WTC11 (cell line): ENCODE measurements at regions not wholly inside any gene's neighbourhood (a gene's known extent, or its start where the extent isn't known, plus 50 kb on each side); places are given as distances from the start of the nearest gene placed in this dataset.

Experiments
- ATAC-seq: fragments of 200-7000 bp; cut with Tn5 transposase; 2 replicates; pipeline ENCODE4 v1.10.0; 2021; ENCODE audit warnings: mild to moderate bottlenecking, moderate library complexity
- CTCF ChIA-PET: fragments of 300-600 bp; sonication (Branson Sonifier 250); formaldehyde crosslinking; loops from one replicate; lab custom pipeline; 2021; ENCODE audit warnings: antibody characterized with exemption; lab: Charles Lee
- POLR2A ChIA-PET: fragments of 350-600 bp; sonication (Branson Sonifier 250); formaldehyde crosslinking; loops from one replicate; lab custom pipeline; 2021; ENCODE audit warnings: antibody characterized with exemption; lab: Charles Lee
- DNase-seq: peaks from one replicate; pipeline ENCODE4 v3.0.0; 2021; ENCODE audit warnings: low spot score
- H3K27ac Mint-ChIP-seq: 2 replicates; pipeline ENCODE4 v1.8.0; 2021; ENCODE audit warnings: mixed read lengths
- H3K27me3 Mint-ChIP-seq: 2 replicates; pipeline ENCODE4 v1.8.0; 2021; ENCODE audit warnings: low read depth, mild to moderate bottlenecking, moderate library complexity, mixed read lengths
- H3K36me3 Mint-ChIP-seq: 2 replicates; pipeline ENCODE4 v1.8.0; 2021; ENCODE audit warnings: mixed read lengths
- H3K4me1 Mint-ChIP-seq: 2 replicates; pipeline ENCODE4 v1.8.0; 2022; ENCODE audit warnings: mixed read lengths
- H3K4me3 Mint-ChIP-seq: 2 replicates; pipeline ENCODE4 v1.8.0; 2021; ENCODE audit warnings: mild to moderate bottlenecking, moderate library complexity, mixed read lengths
- H3K9me3 Mint-ChIP-seq: 2 replicates; pipeline ENCODE4 v1.8.0; 2021; ENCODE audit warnings: mixed read lengths
- EMX1 ChIP-seq: fragments of 250-450 bp; sonication (Bioruptor Pico); IDR thresholded peaks from 2 replicates; pipeline ENCODE4 v1.8.0; 2021; ENCODE audit warnings: mild to moderate bottlenecking
- ESRRA ChIP-seq: sonication (generic); formaldehyde crosslinking; IDR thresholded peaks from 2 replicates; pipeline ENCODE4 v1.8.1; 2022; ENCODE audit warnings: mild to moderate bottlenecking, missing genetic modification reagents, borderline replicate concordance
- FOXK1 ChIP-seq: sonication (generic); formaldehyde crosslinking; IDR thresholded peaks from 2 replicates; pipeline ENCODE4 v1.8.0; 2022; ENCODE audit warnings: mild to moderate bottlenecking, moderate library complexity, missing genetic modification reagents
- GRHL2 ChIP-seq: fragments of 250-450 bp; sonication (Bioruptor Pico); IDR thresholded peaks from 2 replicates; pipeline ENCODE4 v1.8.0; 2022; ENCODE audit warnings: mild to moderate bottlenecking, moderate library complexity; ENCODE audit not compliant: insufficient replicate concordance, severe bottlenecking
- KAT7 ChIP-seq: sonication (generic); formaldehyde crosslinking; IDR thresholded peaks from 2 replicates; pipeline ENCODE4 v1.8.1; 2023; ENCODE audit warnings: missing genetic modification reagents, mild to moderate bottlenecking, borderline replicate concordance
- RELA ChIP-seq: sonication (generic); formaldehyde crosslinking; IDR thresholded peaks from 2 replicates; pipeline ENCODE4 v1.8.1; 2022; ENCODE audit warnings: missing genetic modification reagents, mild to moderate bottlenecking, borderline replicate concordance
- RORB ChIP-seq: fragments of 250-450 bp; sonication (Bioruptor Pico); IDR thresholded peaks from 2 replicates; pipeline ENCODE4 v1.9.0; 2021; ENCODE audit warnings: mild to moderate bottlenecking
- ZNF232 ChIP-seq: sonication (generic); formaldehyde crosslinking; IDR thresholded peaks from 2 replicates; pipeline ENCODE4 v1.8.0; 2022; ENCODE audit warnings: mild to moderate bottlenecking, missing genetic modification reagents
- TF ChIP-seq, protein P1 (sequence below): sonication (generic); formaldehyde crosslinking; IDR thresholded peaks from 2 replicates; pipeline ENCODE4 v1.8.1; 2023; ENCODE audit warnings: mild to moderate bottlenecking, moderate library complexity, missing genetic modification reagents
- TF ChIP-seq, protein P2 (sequence below): sonication (generic); formaldehyde crosslinking; IDR thresholded peaks from 2 replicates; pipeline ENCODE4 v1.8.0; 2023; ENCODE audit warnings: missing genetic modification reagents, mild to moderate bottlenecking, borderline replicate concordance
- TF ChIP-seq, protein P3 (sequence below): sonication (generic); formaldehyde crosslinking; IDR thresholded peaks from 2 replicates; pipeline ENCODE4 v1.8.1; 2023; ENCODE audit warnings: mild to moderate bottlenecking, missing genetic modification reagents, moderate library complexity
- TF ChIP-seq, protein P4 (sequence below): sonication (generic); formaldehyde crosslinking; IDR thresholded peaks from 2 replicates; pipeline ENCODE4 v1.8.1; 2022; ENCODE audit warnings: low read depth, mild to moderate bottlenecking, moderate library complexity, missing genetic modification reagents, borderline replicate concordance
- TF ChIP-seq, protein P5 (sequence below): fragments of 250-450 bp; sonication (Bioruptor Pico); IDR thresholded peaks from 2 replicates; pipeline ENCODE4 v1.9.0; 2021; ENCODE audit warnings: moderate library complexity, mild to moderate bottlenecking, inconsistent platforms, borderline replicate concordance
- TF ChIP-seq, protein P6 (sequence below): fragments of 250-450 bp; sonication (Bioruptor Pico); conservative IDR thresholded peaks from 2 replicates; pipeline ENCODE4 v1.9.0; 2021; ENCODE audit warnings: mild to moderate bottlenecking
- TF ChIP-seq, protein P7 (sequence below): sonication (generic); formaldehyde crosslinking; IDR thresholded peaks from 2 replicates; pipeline ENCODE4 v1.8.0; 2022; ENCODE audit warnings: mild to moderate bottlenecking, missing genetic modification reagents
- TF ChIP-seq, protein P8 (sequence below): fragments of 250-450 bp; sonication (Bioruptor Pico); IDR thresholded peaks from 2 replicates; pipeline ENCODE4 v1.9.0; 2021; ENCODE audit warnings: mild to moderate bottlenecking

DNA sequence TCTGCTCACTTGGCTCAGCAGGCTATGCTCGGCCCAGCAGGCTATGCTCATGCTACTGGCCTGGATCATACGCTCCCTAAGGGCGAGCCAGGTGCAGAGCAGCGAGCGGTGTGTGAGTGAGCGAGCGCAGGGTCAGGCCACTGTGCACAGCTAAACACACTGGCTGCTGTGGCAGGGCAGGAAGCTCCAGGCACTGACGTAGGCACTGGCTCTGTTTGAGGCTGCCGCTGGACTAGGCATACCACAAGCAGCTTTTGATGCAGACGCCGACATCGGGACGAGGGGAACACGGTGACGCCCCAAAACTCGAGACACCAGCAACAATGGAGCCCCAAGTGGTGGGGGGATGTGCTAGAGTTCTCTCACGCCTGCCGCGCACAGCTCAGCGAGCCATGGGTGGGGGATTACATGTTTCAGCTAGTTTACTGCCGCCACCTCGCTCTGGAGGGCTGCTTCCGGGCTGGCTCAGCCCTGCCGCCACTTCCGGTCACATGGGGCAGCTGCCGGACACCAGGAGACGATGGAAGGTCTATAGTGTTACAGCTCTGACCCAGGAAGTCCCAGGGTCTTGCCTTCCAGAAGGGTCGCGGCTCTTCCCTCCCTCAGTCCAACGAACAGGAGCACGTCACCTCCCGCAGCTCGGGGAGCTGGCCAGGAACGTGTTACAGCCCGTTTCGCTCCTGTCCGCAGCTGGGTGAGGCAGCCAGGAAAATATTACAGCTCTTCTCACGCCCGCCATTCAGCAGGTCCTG is 1176.9 kb upstream of the LRRTM1 start (continued):
- TF ChIP-seq, protein P1, sequence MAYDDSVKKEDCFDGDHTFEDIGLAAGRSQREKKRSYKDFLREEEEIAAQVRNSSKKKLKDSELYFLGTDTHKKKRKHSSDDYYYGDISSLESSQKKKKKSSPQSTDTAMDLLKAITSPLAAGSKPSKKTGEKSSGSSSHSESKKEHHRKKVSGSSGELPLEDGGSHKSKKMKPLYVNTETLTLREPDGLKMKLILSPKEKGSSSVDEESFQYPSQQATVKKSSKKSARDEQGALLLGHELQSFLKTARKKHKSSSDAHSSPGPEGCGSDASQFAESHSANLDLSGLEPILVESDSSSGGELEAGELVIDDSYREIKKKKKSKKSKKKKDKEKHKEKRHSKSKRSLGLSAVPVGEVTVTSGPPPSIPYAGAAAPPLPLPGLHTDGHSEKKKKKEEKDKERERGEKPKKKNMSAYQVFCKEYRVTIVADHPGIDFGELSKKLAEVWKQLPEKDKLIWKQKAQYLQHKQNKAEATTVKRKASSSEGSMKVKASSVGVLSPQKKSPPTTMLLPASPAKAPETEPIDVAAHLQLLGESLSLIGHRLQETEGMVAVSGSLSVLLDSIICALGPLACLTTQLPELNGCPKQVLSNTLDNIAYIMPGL (CRISPR knock-in tag): no peak
- TF ChIP-seq FOXK1 (CRISPR knock-in tag) (no peak), EMX1 (CRISPR knock-in tag) (no peak), ESRRA (CRISPR knock-in tag) (no peak), KAT7 (CRISPR knock-in tag) (no peak), RELA (no peak), GRHL2 (CRISPR knock-in tag) (no peak)
- TF ChIP-seq, protein P2, sequence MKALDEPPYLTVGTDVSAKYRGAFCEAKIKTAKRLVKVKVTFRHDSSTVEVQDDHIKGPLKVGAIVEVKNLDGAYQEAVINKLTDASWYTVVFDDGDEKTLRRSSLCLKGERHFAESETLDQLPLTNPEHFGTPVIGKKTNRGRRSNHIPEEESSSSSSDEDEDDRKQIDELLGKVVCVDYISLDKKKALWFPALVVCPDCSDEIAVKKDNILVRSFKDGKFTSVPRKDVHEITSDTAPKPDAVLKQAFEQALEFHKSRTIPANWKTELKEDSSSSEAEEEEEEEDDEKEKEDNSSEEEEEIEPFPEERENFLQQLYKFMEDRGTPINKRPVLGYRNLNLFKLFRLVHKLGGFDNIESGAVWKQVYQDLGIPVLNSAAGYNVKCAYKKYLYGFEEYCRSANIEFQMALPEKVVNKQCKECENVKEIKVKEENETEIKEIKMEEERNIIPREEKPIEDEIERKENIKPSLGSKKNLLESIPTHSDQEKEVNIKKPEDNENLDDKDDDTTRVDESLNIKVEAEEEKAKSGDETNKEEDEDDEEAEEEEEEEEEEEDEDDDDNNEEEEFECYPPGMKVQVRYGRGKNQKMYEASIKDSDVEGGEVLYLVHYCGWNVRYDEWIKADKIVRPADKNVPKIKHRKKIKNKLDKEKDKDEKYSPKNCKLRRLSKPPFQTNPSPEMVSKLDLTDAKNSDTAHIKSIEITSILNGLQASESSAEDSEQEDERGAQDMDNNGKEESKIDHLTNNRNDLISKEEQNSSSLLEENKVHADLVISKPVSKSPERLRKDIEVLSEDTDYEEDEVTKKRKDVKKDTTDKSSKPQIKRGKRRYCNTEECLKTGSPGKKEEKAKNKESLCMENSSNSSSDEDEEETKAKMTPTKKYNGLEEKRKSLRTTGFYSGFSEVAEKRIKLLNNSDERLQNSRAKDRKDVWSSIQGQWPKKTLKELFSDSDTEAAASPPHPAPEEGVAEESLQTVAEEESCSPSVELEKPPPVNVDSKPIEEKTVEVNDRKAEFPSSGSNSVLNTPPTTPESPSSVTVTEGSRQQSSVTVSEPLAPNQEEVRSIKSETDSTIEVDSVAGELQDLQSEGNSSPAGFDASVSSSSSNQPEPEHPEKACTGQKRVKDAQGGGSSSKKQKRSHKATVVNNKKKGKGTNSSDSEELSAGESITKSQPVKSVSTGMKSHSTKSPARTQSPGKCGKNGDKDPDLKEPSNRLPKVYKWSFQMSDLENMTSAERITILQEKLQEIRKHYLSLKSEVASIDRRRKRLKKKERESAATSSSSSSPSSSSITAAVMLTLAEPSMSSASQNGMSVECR (CRISPR knock-in tag): no peak
- TF ChIP-seq, protein P3, sequence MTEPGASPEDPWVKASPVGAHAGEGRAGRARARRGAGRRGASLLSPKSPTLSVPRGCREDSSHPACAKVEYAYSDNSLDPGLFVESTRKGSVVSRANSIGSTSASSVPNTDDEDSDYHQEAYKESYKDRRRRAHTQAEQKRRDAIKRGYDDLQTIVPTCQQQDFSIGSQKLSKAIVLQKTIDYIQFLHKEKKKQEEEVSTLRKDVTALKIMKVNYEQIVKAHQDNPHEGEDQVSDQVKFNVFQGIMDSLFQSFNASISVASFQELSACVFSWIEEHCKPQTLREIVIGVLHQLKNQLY (CRISPR knock-in tag): no peak
- TF ChIP-seq, all 79 proteins: peak for 0

DNA sequence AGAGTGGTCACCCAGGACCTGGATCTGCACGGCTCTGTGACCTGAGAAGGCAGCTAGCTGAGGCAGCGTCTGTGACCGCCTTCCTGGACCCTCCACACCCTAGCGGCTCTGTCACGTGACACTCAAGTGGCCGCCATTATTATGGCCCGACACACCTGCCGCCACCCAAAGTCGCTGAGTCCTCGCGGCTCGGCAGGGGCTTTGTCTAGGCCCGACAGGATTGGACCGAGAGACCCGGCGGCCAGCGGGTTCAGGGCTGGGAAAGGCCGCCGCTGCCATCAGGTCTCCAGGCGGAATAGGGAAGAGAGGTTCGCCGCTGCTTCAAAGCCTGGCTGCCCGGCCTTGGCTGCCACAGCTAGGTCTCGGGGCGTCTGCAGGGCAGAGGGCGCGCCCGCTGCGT is 1162.5 kb upstream of the LRRTM1 start:
- Mint-ChIP-seq H3K27ac (no peak overlapping the region), H3K36me3 (no peaks in the 10 kb centered on the region), H3K4me3 (no peak overlapping the region), H3K4me1 (no peaks in the 10 kb centered on the region), H3K9me3 (peaks cover 4% of the 10 kb centered on the region), H3K27me3 (no peaks in the 10 kb centered on the region)
- ATAC-seq: no peak
- ChIA-PET POLR2A (no interaction called here), CTCF (no interaction called here)
- DNase-seq: no peak
- TF ChIP-seq, protein P4, sequence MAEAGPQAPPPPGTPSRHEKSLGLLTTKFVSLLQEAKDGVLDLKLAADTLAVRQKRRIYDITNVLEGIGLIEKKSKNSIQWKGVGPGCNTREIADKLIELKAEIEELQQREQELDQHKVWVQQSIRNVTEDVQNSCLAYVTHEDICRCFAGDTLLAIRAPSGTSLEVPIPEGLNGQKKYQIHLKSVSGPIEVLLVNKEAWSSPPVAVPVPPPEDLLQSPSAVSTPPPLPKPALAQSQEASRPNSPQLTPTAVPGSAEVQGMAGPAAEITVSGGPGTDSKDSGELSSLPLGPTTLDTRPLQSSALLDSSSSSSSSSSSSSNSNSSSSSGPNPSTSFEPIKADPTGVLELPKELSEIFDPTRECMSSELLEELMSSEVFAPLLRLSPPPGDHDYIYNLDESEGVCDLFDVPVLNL: no peak
- TF ChIP-seq, protein P5, sequence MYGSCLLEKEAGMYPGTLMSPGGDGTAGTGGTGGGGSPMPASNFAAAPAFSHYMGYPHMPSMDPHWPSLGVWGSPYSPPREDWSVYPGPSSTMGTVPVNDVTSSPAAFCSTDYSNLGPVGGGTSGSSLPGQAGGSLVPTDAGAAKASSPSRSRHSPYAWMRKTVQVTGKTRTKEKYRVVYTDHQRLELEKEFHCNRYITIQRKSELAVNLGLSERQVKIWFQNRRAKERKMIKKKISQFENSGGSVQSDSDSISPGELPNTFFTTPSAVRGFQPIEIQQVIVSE (CRISPR knock-in tag): no peak
- no peak for TF ChIP-seq ZNF232 (CRISPR knock-in tag)
- TF ChIP-seq, protein P6, sequence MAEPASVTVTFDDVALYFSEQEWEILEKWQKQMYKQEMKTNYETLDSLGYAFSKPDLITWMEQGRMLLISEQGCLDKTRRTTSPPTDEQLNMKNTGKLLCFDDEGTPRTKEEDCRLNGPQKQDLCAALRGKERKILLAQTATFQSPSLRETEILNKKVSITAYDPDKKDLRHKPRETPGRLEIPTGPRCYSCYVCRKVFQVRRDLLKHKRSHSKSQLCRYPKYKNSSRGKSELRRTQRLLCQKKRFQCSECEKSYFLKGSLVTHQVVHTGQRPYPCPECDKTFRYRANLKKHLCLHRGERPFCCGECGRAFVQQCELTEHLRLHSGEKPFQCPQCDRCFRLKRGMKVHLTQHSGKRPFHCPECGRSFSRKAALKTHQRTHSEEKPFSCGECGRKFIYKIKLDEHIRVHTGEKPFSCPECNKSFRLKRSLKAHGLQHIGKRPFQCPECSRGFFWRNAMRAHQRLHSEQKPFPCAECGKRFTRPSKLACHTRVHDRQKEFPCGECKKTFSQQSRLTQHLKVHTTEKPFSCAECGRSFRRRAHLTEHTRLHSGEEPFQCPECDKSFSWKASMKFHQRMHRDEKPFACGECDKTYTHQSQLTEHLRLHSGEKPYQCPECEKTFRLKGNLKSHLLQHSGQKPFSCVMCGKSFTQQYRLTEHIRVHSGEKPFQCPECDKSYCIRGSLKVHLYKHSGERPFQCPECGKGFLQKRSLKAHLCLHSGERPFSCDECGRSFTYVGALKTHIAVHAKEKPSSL: no peak
- TF ChIP-seq, protein P7, sequence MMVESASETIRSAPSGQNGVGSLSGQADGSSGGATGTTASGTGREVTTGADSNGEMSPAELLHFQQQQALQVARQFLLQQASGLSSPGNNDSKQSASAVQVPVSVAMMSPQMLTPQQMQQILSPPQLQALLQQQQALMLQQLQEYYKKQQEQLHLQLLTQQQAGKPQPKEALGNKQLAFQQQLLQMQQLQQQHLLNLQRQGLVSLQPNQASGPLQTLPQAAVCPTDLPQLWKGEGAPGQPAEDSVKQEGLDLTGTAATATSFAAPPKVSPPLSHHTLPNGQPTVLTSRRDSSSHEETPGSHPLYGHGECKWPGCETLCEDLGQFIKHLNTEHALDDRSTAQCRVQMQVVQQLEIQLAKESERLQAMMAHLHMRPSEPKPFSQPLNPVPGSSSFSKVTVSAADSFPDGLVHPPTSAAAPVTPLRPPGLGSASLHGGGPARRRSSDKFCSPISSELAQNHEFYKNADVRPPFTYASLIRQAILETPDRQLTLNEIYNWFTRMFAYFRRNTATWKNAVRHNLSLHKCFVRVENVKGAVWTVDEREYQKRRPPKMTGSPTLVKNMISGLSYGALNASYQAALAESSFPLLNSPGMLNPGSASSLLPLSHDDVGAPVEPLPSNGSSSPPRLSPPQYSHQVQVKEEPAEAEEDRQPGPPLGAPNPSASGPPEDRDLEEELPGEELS (CRISPR knock-in tag): no peak
- TF ChIP-seq RORB (CRISPR knock-in tag): no peak
- TF ChIP-seq, protein P8, sequence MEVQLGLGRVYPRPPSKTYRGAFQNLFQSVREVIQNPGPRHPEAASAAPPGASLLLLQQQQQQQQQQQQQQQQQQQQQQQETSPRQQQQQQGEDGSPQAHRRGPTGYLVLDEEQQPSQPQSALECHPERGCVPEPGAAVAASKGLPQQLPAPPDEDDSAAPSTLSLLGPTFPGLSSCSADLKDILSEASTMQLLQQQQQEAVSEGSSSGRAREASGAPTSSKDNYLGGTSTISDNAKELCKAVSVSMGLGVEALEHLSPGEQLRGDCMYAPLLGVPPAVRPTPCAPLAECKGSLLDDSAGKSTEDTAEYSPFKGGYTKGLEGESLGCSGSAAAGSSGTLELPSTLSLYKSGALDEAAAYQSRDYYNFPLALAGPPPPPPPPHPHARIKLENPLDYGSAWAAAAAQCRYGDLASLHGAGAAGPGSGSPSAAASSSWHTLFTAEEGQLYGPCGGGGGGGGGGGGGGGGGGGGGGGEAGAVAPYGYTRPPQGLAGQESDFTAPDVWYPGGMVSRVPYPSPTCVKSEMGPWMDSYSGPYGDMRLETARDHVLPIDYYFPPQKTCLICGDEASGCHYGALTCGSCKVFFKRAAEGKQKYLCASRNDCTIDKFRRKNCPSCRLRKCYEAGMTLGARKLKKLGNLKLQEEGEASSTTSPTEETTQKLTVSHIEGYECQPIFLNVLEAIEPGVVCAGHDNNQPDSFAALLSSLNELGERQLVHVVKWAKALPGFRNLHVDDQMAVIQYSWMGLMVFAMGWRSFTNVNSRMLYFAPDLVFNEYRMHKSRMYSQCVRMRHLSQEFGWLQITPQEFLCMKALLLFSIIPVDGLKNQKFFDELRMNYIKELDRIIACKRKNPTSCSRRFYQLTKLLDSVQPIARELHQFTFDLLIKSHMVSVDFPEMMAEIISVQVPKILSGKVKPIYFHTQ: no peak
- no peak for TF ChIP-seq FOXK1 (CRISPR knock-in tag)
